ENCODE measurements at regions not wholly inside any gene's neighbourhood (a gene's known extent, or its start where the extent isn't known, plus 50 kb on each side); places are given as distances from the start of the nearest gene placed in this dataset.

- Histone ChIP-seq H3K9me1 (ENCODE audit: insufficient read depth, low read length) (no peaks in the 10 kb centered on the region), H3K9ac (ENCODE audit: low read depth, low read length) (no peak overlapping the region), H3K4me2 (ENCODE audit: low read depth, low read length) (no peak overlapping the region), H2AFZ (replicated peaks; ENCODE audit: low read length, poor library complexity) (no peak overlapping the region), H3K18ac (ENCODE audit: low read depth, low read length) (no peak overlapping the region), H3K9me3 (ENCODE audit: control insufficient read depth, insufficient read depth, low read length) (no peaks in the 10 kb centered on the region), H3K56ac (ENCODE audit: extremely low read depth, insufficient read depth, low read length) (no peak overlapping the region), H3K36me3 (ENCODE audit: control insufficient read depth, insufficient read depth, low read length) (no peaks in the 10 kb centered on the region), H2AK9ac (replicated peaks; ENCODE audit: low read depth, low read length, poor library complexity) (no peak overlapping the region), H2BK120ac (ENCODE audit: low read depth, low read length) (no peak overlapping the region), H3K14ac (replicated peaks; ENCODE audit: low read depth, low read length) (no peak overlapping the region), H3K79me1 (ENCODE audit: low read depth in 1 of 2, low read length in 2 of 2) (no peaks in the 10 kb centered on the region), H3K27ac (ENCODE audit: insufficient read depth, low read length) (no peak overlapping the region), H4K8ac (ENCODE audit: low read depth in 2 of 2, low read length in 2 of 2) (no peak overlapping the region), H3K4me3 (ENCODE audit: insufficient read depth, low read depth, low read length) (no peak overlapping the region), H2BK20ac (ENCODE audit: low read depth, low read length) (no peak overlapping the region), H4K5ac (ENCODE audit: low read depth, low read length) (no peak overlapping the region), H3K4me1 (ENCODE audit: control insufficient read depth, insufficient read depth, low read length) (no peaks in the 10 kb centered on the region), H2BK15ac (ENCODE audit: low read depth, low read length) (no peak overlapping the region), H3K27me3 (ENCODE audit: control insufficient read depth, insufficient read depth, low read length) (no peaks in the 10 kb centered on the region), H3K23ac (ENCODE audit: low read depth, low read length) (no peak overlapping the region), H2BK5ac (ENCODE audit: low read depth, low read length, poor library complexity, severe bottlenecking) (no peak overlapping the region), H2AK5ac (ENCODE audit: low read depth, low read length) (no peak overlapping the region), H4K91ac (ENCODE audit: insufficient read depth, low read depth, low read length) (no peak overlapping the region), H4K20me1 (ENCODE audit: insufficient read depth, low read length) (no peaks in the 10 kb centered on the region), H3K4ac (ENCODE audit: low read depth, low read length) (no peak overlapping the region)
- in situ Hi-C loops (cut with MboI; ENCODE audit: low sequenced_read_pairs) (loop anchor here (25.0 kb wide), 1 partner anchor 1413 kb away; no protein-coding TSS in a partner anchor), dilution Hi-C loops (cut with HindIII; ENCODE audit: low sequenced_read_pairs, unreplicated experiment) (no loop called here), intact Hi-C loops (cut with micrococcal nuclease) (no loop called here)
- ChIA-PET CTCF (no interaction called here), POLR2A (ENCODE audit: unreplicated experiment) (no interaction called here)
- BruUV-seq (replicated peaks) = no TSS peak
- WGBS, 2 experiments (ENCODE audit: extremely low coverage in 2 of 2, insufficient read length in 1 of 2) = no CpG with 5 or more reads among the region's 3 CpGs
- ATAC-seq (ENCODE audit: low read depth) (no peak), DNase-seq (no peak)
- TF ChIP-seq BHLHE40 (IDR thresholded peaks at IDR 0.05; ENCODE audit: low read depth, low read length) (no peak), MAFK (IDR thresholded peaks at IDR 0.05; ENCODE audit: low read depth, low read length) (no peak), MXI1 (IDR thresholded peaks at IDR 0.05; ENCODE audit: borderline replicate concordance, low read depth, low read length) (no peak), MAZ (IDR thresholded peaks at IDR 0.05; ENCODE audit: borderline replicate concordance, low read depth, low read length) (no peak), ELK1 (IDR thresholded peaks at IDR 0.05; ENCODE audit: borderline replicate concordance, low read depth, low read length) (no peak), NFE2L2 (IDR thresholded peaks at IDR 0.05; ENCODE audit: low read depth, low read length) (no peak), CHD1 (IDR thresholded peaks at IDR 0.05; ENCODE audit: low read depth, low read length) (no peak), RAD21 (IDR thresholded peaks at IDR 0.05; ENCODE audit: low read length) (no peak), CTCF (conservative IDR thresholded peaks at IDR 0.05; ENCODE audit: low read depth, low read length) (no peak)
These were observed 149.3 kb upstream of the NT5E start for GRCh38 chr6:85300581-85300980.

Data from IMR-90 (cell line).